ENCODE measurements at regions not wholly inside any gene's neighbourhood (a gene's known extent, or its start where the extent isn't known, plus 50 kb on each side); places are given as distances from the start of the nearest gene placed in this dataset.

DNA sequence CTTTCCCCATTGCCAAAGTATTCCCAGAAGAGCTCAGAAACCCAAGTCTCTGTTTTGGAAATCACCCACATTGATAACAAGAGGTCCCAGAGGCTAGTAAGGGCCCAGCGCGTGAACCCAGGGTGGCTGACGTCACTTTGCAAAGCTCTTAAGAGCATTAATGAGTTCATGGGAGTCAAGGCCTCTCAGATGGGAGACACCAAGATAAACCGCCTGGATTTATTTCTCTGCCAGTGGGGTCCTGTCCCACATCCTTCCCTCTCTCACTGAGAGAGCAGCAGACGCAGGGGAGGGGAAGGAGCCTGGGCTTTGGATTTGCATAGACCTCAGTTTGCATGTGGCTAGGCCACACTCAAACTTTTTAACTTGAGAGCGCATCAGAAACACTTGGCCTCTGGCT, 184.8 kb upstream of the PDE1C start:
- no peak for TF ChIP-seq EZH2phosphoT487 (IDR thresholded peaks at IDR 0.05; ENCODE audit: borderline replicate concordance)
- Histone ChIP-seq H3K79me2 (ENCODE audit: insufficient read depth, low read length) (no peaks in the 10 kb centered on the region), H3K9me3 (ENCODE audit: insufficient read depth, low read depth, low read length) (no peaks in the 10 kb centered on the region)

DNA sequence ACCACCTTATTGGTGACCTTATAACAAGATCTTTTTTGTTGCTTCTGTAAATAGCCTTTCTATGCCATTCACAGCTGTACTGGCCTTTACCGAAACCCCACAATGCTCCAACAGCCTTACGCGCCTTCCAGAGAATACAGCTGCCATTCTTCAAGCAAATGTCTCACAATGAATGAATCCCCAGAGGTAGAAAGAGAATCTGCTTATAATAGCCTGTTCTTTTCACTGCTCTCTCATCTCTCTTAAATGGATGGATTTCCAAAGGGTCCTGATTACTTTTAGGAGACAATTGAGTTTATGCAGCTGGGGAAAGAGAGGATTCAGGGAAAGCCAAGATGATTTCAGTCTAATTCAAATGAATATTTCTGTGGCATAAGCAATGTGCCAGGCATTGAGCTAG, 183.1 kb upstream of the PDE1C start:
- Histone ChIP-seq H2AFZ (ENCODE audit: low read length) (no peak overlapping the region), H3F3A (ENCODE audit: low read depth) (no peaks in the 10 kb centered on the region), H3K27me3 (ENCODE audit: insufficient read depth, low read length, poor library complexity, severe bottlenecking) (no peaks in the 10 kb centered on the region), H4K20me1 (ENCODE audit: insufficient read depth, low read length, poor library complexity, severe bottlenecking) (no peaks in the 10 kb centered on the region), H3K36me3 (ENCODE audit: insufficient read depth, low read length) (no peaks in the 10 kb centered on the region), H3K4me2 (ENCODE audit: low read depth, low read length, poor library complexity, severe bottlenecking) (no peak overlapping the region), H3K9ac (ENCODE audit: low read depth, low read length, poor library complexity, severe bottlenecking) (no peak overlapping the region), H3K4me3 (ENCODE audit: low read length, poor library complexity, severe bottlenecking) (no peak overlapping the region), H3K9me2 (replicated peaks; ENCODE audit: low read depth, low read length) (no peaks in the 10 kb centered on the region), H3K9me3 (ENCODE audit: insufficient read depth, low read depth, low read length) (no peaks in the 10 kb centered on the region), H3K4me1 (ENCODE audit: insufficient read depth, low read length, poor library complexity, severe bottlenecking) (no peaks in the 10 kb centered on the region), H3K79me2 (ENCODE audit: insufficient read depth, low read length) (no peaks in the 10 kb centered on the region)
- TF ChIP-seq, protein P1, sequence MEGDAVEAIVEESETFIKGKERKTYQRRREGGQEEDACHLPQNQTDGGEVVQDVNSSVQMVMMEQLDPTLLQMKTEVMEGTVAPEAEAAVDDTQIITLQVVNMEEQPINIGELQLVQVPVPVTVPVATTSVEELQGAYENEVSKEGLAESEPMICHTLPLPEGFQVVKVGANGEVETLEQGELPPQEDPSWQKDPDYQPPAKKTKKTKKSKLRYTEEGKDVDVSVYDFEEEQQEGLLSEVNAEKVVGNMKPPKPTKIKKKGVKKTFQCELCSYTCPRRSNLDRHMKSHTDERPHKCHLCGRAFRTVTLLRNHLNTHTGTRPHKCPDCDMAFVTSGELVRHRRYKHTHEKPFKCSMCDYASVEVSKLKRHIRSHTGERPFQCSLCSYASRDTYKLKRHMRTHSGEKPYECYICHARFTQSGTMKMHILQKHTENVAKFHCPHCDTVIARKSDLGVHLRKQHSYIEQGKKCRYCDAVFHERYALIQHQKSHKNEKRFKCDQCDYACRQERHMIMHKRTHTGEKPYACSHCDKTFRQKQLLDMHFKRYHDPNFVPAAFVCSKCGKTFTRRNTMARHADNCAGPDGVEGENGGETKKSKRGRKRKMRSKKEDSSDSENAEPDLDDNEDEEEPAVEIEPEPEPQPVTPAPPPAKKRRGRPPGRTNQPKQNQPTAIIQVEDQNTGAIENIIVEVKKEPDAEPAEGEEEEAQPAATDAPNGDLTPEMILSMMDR (conservative IDR thresholded peaks at IDR 0.05; ENCODE audit: low read length) = no peak

More for the DNA sequence above, 184.8 kb upstream of the PDE1C start:
- Histone ChIP-seq H3K9ac (ENCODE audit: low read depth, low read length, poor library complexity, severe bottlenecking) (no peak overlapping the region), H3K4me2 (ENCODE audit: low read depth, low read length, poor library complexity, severe bottlenecking) (no peak overlapping the region), H2AFZ (ENCODE audit: low read length) (no peak overlapping the region), H3K4me3 (ENCODE audit: low read length, poor library complexity, severe bottlenecking) (no peak overlapping the region), H3K27me3 (ENCODE audit: insufficient read depth, low read length, poor library complexity, severe bottlenecking) (no peaks in the 10 kb centered on the region), H3F3A (ENCODE audit: low read depth) (no peaks in the 10 kb centered on the region), H4K20me1 (ENCODE audit: insufficient read depth, low read length, poor library complexity, severe bottlenecking) (no peaks in the 10 kb centered on the region), H3K36me3 (ENCODE audit: insufficient read depth, low read length) (no peaks in the 10 kb centered on the region), H3K9me2 (replicated peaks; ENCODE audit: low read depth, low read length) (no peaks in the 10 kb centered on the region), H3K4me1 (ENCODE audit: insufficient read depth, low read length, poor library complexity, severe bottlenecking) (no peaks in the 10 kb centered on the region)

DNA sequence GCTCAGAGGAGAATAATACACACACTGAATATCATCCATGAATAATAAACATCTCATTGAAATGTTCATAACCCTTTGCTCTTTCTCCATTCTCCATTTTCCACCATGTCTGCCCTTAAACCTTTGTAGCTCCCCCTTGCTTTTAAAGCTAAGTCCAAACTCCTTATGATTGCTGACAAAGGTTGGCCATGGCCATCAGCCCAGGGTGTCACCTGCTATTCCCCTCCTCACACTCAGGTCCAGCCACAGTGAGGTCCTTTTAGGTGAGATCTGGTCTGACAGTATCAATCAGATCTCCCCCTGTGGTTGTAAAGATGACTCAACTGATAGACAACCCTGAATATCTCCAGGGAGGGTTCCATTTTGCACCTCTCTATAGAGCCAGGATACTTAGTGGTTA, 181.5 kb upstream of the PDE1C start:
- no peak overlapping the region for H3K9ac ChIP-seq (ENCODE audit: low read depth, low read length, poor library complexity, severe bottlenecking)
- H3K36me3 ChIP-seq (ENCODE audit: insufficient read depth, low read length) = no peaks in the 10 kb centered on the region
- H4K20me1 ChIP-seq (ENCODE audit: insufficient read depth, low read length, poor library complexity, severe bottlenecking) = no peaks in the 10 kb centered on the region
- H3K4me1 ChIP-seq (ENCODE audit: insufficient read depth, low read length, poor library complexity, severe bottlenecking) = no peaks in the 10 kb centered on the region
- TF ChIP-seq, protein P1 (conservative IDR thresholded peaks at IDR 0.05; ENCODE audit: low read length) = no peak
- TF ChIP-seq EZH2phosphoT487 (IDR thresholded peaks at IDR 0.05; ENCODE audit: borderline replicate concordance) = no peak
- H3K79me2 ChIP-seq (ENCODE audit: insufficient read depth, low read length) = no peaks in the 10 kb centered on the region
- no peaks in the 10 kb centered on the region for H3F3A ChIP-seq (ENCODE audit: low read depth)
- no peaks in the 10 kb centered on the region for H3K9me3 ChIP-seq (ENCODE audit: insufficient read depth, low read depth, low read length)
- no peak overlapping the region for H2AFZ ChIP-seq (ENCODE audit: low read length)
- H3K4me3 ChIP-seq (ENCODE audit: low read length, poor library complexity, severe bottlenecking) = no peak overlapping the region
- H3K27me3 ChIP-seq (ENCODE audit: insufficient read depth, low read length, poor library complexity, severe bottlenecking) = no peaks in the 10 kb centered on the region
- no peaks in the 10 kb centered on the region for H3K9me2 ChIP-seq (replicated peaks; ENCODE audit: low read depth, low read length)
- no peak overlapping the region for H3K4me2 ChIP-seq (ENCODE audit: low read depth, low read length, poor library complexity, severe bottlenecking)

DNA sequence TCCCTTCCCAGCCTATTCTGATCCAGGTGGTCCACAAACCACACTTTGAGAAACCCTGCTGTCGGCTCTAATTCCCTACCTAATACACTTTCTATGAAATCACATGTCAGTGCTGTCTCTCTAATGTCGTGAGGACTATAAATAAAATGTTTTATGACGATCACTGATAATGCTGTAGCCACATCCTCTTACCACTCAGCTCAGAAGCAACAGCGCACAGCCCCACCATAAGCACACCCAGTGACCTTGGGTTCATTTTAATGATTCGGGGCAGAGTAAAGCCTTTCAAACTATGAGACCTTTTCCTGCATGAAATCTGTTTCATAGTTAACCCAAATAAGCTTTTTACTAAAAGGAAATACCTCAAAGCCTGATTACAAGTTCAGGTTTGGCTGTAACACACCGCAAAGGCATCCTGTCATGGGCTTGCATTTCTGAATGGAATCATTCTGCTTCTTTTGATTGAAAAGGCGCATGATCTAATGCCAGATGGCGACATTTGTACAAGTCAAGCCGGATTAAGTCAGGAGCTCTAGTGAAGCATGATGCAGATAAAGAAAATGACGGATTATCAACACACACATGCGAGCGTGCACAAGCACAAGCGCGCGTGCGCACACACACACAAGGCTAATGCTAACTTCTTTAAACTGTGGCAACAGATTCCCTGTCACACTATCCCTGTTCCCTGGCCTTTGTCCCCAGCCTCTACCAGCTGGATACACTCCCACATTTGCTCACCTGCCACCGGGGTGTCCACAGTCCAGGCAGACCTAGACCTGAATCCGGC, 180.5 kb upstream of the PDE1C start:
- no peaks in the 10 kb centered on the region for H3F3A ChIP-seq (ENCODE audit: low read depth)

More for the DNA sequence above, 180.5 kb upstream of the PDE1C start:
- Histone ChIP-seq H3K36me3 (ENCODE audit: insufficient read depth, low read length) (no peaks in the 10 kb centered on the region), H3K79me2 (ENCODE audit: insufficient read depth, low read length) (no peaks in the 10 kb centered on the region), H3K4me3 (ENCODE audit: low read length, poor library complexity, severe bottlenecking) (no peak overlapping the region), H3K9ac (ENCODE audit: low read depth, low read length, poor library complexity, severe bottlenecking) (no peak overlapping the region), H3K4me1 (ENCODE audit: insufficient read depth, low read length, poor library complexity, severe bottlenecking) (no peaks in the 10 kb centered on the region), H3K9me3 (ENCODE audit: insufficient read depth, low read depth, low read length) (no peaks in the 10 kb centered on the region), H3K9me2 (replicated peaks; ENCODE audit: low read depth, low read length) (no peaks in the 10 kb centered on the region), H4K20me1 (ENCODE audit: insufficient read depth, low read length, poor library complexity, severe bottlenecking) (no peaks in the 10 kb centered on the region), H3K27me3 (ENCODE audit: insufficient read depth, low read length, poor library complexity, severe bottlenecking) (no peaks in the 10 kb centered on the region), H3K4me2 (ENCODE audit: low read depth, low read length, poor library complexity, severe bottlenecking) (no peak overlapping the region), H2AFZ (ENCODE audit: low read length) (no peak overlapping the region)
- TF ChIP-seq, protein P1 (conservative IDR thresholded peaks at IDR 0.05; ENCODE audit: low read length) = no peak
- no peak for TF ChIP-seq EZH2phosphoT487 (IDR thresholded peaks at IDR 0.05; ENCODE audit: borderline replicate concordance)

All from Loucy (cell line).